Right lobe of liver (tissue), 6 donors: ENCODE measurements at regions not wholly inside any gene's neighbourhood (a gene's known extent, or its start where the extent isn't known, plus 50 kb on each side); places are given as distances from the start of the nearest gene placed in this dataset.

Experiments used
- ATAC-seq, 4 donors: fragments of 200-7000 bp; cut with Tn5 transposase; one replicate each; pipeline ENCODE4 v1.9.1; 2020; ENCODE audit warnings: mild to moderate bottlenecking in 4 of 4, moderate library complexity in 4 of 4
- DNase-seq, 3 donors: peaks; one replicate each; pipeline ENCODE4 v3.0.0-alpha.2; 2020
- H3K27ac ChIP-seq, 3 donors: fragments of 200-600 bp; one replicate each; pipeline ENCODE4 v1.8.0; 2022
- H3K27me3 ChIP-seq, 2 donors: fragments of 200-600 bp; one replicate each; pipeline ENCODE4 v1.8.0; 2022
- H3K36me3 ChIP-seq, 4 donors: fragments of 200-600 bp; sonication (generic) in 1 of 4; one replicate each; pipeline versions ENCODE4 v1.5.1 to v1.8.0; 2017 to 2022; ENCODE audit warnings: control low read depth in 1 of 4
- H3K4me1 ChIP-seq, 4 donors: fragments of 200-600 bp; sonication (generic) in 1 of 4; one replicate each; pipeline versions ENCODE4 v1.5.1 to v1.8.0; 2017 to 2022; ENCODE audit warnings: control low read depth in 1 of 4
- H3K4me3 ChIP-seq, 3 donors: fragments of 200-600 bp; one replicate each; pipeline ENCODE4 v1.8.0; 2022
- H3K9me3 ChIP-seq, 4 donors: fragments of 200-600 bp; sonication (generic) in 1 of 4; one replicate each; pipeline versions ENCODE4 v1.5.1 to v1.8.0; 2017 to 2022; ENCODE audit warnings: control low read depth in 1 of 4
- POLR2A ChIP-seq: fragments of 450-650 bp; IDR thresholded peaks from one replicate; pipeline ENCODE4 v1.6.1; 2017; ENCODE audit warnings: antibody characterized with exemption, mild to moderate bottlenecking
- WGBS: methylation state at CpG from one replicate; pipeline ENCODE4 v1.1.6; 2018; ENCODE audit warnings: low coverage, low lambda C conversion rate; ENCODE audit not compliant: insufficient coverage; ENCODE audit errors: missing lambda C conversion rate; 5-methylcytosine and 5-hydroxymethylcytosine counted together
- intact Hi-C, 2 donors: fragments of 100-400 bp; cut with DNase I; formaldehyde crosslinking; loops; one replicate each; pipeline versions ENCODE4 v1.11.2 to v1.14.1; 2022
- TF ChIP-seq, protein P1 (sequence below), 4 donors: fragments of 200-600 bp in 3 of 4; fragments of 450-650 bp in 1 of 4; IDR thresholded peaks; one replicate each; pipeline versions ENCODE4 v1.5.1 to v1.8.0; 2016 to 2022; ENCODE audit warnings: antibody characterized with exemption in 4 of 4, mild to moderate bottlenecking in 2 of 4
- donor health status: DM: no; HTN: yes; CAD: no.
- donor health status: DM: no; HTN: no; CAD: no.
- donor health status: DM: no; HTN: no; CAD: no.
- donor health status: DM: no; HTN: yes; CAD: no.
- donor health status: DM: no; HTN: yes; CAD: no.

DNA sequence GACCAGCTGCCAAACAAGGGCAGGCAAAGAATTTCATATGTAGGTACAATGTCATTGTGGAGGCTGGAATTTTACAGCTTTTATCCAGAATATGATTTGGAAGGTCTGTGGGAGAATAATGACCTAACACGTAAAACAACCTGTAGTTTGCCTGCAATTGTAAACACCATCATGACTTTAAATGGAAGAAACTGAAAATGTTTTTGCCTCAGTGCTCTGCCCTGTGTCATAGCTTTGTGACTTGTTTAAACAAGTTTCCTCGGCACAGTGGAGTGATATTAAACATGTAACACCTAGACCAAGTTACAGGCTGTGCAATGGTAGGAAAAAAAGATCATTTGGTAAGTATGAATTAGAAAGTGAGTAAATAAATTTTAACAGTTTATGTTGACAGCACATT is 171.6 kb upstream of the MBNL1 start:
- 62% methylated on average over 2 of the region's 2 CpGs for WGBS
- no peak for DNase-seq
- H3K27me3 ChIP-seq: no peaks in the 10 kb centered on the region
- TF ChIP-seq POLR2A: no peak
- TF ChIP-seq, protein P1, sequence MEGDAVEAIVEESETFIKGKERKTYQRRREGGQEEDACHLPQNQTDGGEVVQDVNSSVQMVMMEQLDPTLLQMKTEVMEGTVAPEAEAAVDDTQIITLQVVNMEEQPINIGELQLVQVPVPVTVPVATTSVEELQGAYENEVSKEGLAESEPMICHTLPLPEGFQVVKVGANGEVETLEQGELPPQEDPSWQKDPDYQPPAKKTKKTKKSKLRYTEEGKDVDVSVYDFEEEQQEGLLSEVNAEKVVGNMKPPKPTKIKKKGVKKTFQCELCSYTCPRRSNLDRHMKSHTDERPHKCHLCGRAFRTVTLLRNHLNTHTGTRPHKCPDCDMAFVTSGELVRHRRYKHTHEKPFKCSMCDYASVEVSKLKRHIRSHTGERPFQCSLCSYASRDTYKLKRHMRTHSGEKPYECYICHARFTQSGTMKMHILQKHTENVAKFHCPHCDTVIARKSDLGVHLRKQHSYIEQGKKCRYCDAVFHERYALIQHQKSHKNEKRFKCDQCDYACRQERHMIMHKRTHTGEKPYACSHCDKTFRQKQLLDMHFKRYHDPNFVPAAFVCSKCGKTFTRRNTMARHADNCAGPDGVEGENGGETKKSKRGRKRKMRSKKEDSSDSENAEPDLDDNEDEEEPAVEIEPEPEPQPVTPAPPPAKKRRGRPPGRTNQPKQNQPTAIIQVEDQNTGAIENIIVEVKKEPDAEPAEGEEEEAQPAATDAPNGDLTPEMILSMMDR (IDR thresholded peaks at IDR 0.05): no peak
- no peak for ATAC-seq
- H3K4me3 ChIP-seq: no peak overlapping the region
- intact Hi-C loops: no loop called here
- H3K4me1 ChIP-seq: no peaks in the 10 kb centered on the region
- H3K9me3 ChIP-seq: no peaks in the 10 kb centered on the region
- H3K36me3 ChIP-seq: no peaks in the 10 kb centered on the region
- no peak overlapping the region for H3K27ac ChIP-seq

DNA sequence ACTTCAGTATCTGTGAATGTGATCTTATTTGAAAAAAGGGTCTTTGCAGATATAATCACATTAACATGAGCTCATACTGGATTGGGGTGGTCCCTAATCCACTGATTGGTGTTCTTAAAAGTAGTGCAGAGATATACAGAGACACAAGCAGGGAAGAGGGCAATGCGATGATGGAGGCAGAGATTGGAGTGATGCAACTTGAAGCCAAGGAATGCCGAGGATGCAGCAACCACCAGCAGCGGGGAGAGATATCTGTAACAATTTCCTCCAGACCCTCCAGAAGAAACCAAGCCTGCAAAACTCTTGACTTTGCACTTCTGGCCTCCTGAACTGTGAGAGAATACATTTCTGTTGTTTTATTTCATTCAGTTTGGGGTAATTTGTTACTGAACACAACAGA is 171.0 kb upstream of the MBNL1 start:
- intact Hi-C loops: no loop called here
- H3K27ac ChIP-seq: no peak overlapping the region
- no peaks in the 10 kb centered on the region for H3K27me3 ChIP-seq
- TF ChIP-seq, protein P1 (IDR thresholded peaks at IDR 0.05): no peak
- TF ChIP-seq POLR2A: no peak
- DNase-seq (no peak), ATAC-seq (no peak)
- 59% methylated on average over 3 of the region's 3 CpGs for WGBS
- H3K36me3 ChIP-seq: no peaks in the 10 kb centered on the region
- H3K4me3 ChIP-seq: no peak overlapping the region
- H3K4me1 ChIP-seq: no peaks in the 10 kb centered on the region
- H3K9me3 ChIP-seq: no peaks in the 10 kb centered on the region

DNA sequence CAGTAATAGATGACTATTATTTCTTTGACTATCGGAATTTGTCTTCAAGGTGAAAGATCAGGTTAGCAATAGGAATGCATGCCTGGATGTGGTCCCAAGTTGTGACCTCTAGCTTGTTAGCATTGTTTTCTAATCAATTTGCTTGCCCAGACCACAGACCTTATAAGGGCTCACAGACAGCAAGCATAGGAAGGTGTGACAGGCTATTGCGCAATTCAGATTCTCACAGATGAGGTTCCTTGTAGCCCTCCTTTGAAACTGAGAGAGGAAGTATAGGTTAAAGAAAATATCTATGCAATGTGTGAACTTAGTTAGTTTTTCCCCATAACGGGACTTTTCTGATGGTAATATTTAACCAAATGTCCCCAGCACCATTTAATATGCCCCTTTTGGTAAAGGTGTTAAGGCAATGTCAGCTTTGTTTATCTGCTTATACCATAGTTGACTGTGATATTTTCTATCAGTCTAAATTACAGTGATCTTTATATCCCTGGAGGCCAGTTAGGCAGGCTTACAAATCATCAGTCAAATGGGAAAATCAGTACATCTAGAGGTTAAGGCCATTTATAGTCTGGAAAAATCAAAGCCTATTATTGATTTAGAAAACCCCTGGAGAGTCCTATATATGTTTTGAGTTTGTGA is 168.1 kb upstream of the MBNL1 start:
- no peak overlapping the region for H3K27ac ChIP-seq
- no peaks in the 10 kb centered on the region for H3K4me1 ChIP-seq
- WGBS: 63% methylated on average over 3 of the region's 3 CpGs
- H3K27me3 ChIP-seq: no peaks in the 10 kb centered on the region
- ATAC-seq: peak; percentile 20 to 54 (median 29)
- intact Hi-C loops: no loop called here
- no peak for DNase-seq
- TF ChIP-seq POLR2A: no peak
- TF ChIP-seq, protein P1 (IDR thresholded peaks at IDR 0.05): no peak
- no peaks in the 10 kb centered on the region for H3K36me3 ChIP-seq
- H3K9me3 ChIP-seq: no peaks in the 10 kb centered on the region
- H3K4me3 ChIP-seq: no peak overlapping the region

DNA sequence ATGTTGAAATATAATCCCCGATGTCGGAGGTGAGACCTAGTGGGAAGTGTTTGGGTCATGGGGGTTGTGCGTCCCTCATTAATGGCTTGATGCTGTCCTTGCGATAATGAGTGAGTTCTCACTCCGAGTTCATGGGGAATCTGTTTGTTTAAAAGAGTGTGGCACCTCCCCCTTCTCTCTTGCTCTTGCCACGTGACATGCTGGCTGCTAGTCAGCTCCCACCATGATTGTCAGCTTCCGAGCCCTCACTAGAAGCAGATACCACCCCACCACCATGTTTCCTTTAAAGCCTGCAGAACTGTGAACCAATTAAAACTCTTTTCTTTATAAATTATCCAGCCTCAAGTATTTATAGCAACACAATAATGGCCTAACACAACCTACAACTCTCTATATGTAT is 166.3 kb upstream of the MBNL1 start:
- H3K27ac ChIP-seq: no peak overlapping the region
- no peaks in the 10 kb centered on the region for H3K4me1 ChIP-seq
- no peak for DNase-seq
- 58% methylated on average over 7 of the region's 7 CpGs for WGBS
- H3K9me3 ChIP-seq: no peaks in the 10 kb centered on the region
- TF ChIP-seq POLR2A: no peak
- TF ChIP-seq, protein P1 (IDR thresholded peaks at IDR 0.05): no peak
- intact Hi-C loops: no loop called here
- no peak overlapping the region for H3K4me3 ChIP-seq
- no peaks in the 10 kb centered on the region for H3K36me3 ChIP-seq
- ATAC-seq: no peak
- H3K27me3 ChIP-seq: no peaks in the 10 kb centered on the region

DNA sequence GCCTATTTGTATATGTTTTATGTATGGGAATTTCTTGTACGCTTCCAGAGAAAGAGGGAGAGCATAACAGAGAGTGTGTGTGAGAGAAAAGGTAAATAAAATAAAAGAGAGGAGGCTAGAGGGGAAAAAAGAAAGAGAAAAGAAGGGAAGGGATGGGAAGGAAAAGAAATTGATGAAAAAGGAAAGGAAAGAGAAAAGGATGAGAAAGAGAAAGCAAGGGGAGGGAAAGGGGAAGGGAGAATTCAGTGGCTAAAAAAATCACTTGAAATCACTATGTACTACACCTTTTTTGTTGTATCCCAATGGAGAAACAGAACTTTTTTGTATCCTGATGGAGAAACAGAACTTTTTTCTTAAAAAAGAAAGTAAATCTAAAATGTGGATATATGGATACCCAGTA is 165.5 kb upstream of the MBNL1 start:
- no peaks in the 10 kb centered on the region for H3K27me3 ChIP-seq
- intact Hi-C loops: no loop called here
- ATAC-seq (no peak), DNase-seq (no peak)
- WGBS: 77% methylated on average over 1 of the region's 1 CpG
- no peak overlapping the region for H3K27ac ChIP-seq
- no peak overlapping the region for H3K4me3 ChIP-seq
- no peaks in the 10 kb centered on the region for H3K9me3 ChIP-seq
- TF ChIP-seq, protein P1 (IDR thresholded peaks at IDR 0.05): no peak
- no peak for TF ChIP-seq POLR2A
- no peaks in the 10 kb centered on the region for H3K36me3 ChIP-seq
- no peaks in the 10 kb centered on the region for H3K4me1 ChIP-seq
